ENCODE measurements at regions not wholly inside any gene's neighbourhood (a gene's known extent, or its start where the extent isn't known, plus 50 kb on each side); places are given as distances from the start of the nearest gene placed in this dataset.

DNA sequence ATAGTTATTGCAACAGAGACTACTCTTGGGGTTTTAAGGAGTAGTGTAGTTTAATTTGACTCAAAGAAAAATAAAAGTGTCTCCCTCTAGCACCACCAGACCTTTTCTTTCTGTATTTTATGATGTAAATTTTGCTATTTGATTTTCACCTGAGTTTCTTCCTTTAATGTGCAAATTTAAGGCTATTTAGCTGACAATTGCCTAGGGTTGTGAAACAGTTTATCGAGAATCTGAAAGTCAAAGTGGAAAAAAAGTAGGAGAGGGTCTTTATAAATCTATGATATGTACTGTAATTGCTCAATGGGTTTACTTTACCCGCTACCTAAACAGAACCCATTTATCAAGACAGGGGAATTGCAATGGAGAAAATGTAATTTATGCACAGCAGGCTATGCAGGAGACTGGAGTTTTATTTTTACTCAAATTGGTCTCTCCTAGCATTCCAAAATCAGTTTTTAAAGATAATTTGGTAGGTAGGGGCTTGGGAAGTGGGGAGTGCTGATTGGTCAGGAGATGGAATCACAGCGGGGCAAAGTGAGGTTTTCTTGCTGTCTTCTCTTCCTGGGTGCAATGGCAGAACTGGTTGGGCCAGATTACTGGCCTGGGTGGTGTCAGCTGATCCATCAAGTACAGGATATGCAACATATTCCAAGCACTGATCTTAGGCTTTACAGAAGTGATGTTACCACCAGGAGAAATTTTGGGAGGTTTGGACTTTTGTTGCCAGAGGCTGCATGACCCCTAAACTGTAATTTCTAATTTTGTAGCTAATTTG lies 228.6 kb upstream of the TACR3 start:
- no peak for TF ChIP-seq EZH2phosphoT487 (IDR thresholded peaks at IDR 0.05; ENCODE audit: low read depth, severe bottlenecking, unreplicated experiment)
- TF ChIP-seq, protein P1, sequence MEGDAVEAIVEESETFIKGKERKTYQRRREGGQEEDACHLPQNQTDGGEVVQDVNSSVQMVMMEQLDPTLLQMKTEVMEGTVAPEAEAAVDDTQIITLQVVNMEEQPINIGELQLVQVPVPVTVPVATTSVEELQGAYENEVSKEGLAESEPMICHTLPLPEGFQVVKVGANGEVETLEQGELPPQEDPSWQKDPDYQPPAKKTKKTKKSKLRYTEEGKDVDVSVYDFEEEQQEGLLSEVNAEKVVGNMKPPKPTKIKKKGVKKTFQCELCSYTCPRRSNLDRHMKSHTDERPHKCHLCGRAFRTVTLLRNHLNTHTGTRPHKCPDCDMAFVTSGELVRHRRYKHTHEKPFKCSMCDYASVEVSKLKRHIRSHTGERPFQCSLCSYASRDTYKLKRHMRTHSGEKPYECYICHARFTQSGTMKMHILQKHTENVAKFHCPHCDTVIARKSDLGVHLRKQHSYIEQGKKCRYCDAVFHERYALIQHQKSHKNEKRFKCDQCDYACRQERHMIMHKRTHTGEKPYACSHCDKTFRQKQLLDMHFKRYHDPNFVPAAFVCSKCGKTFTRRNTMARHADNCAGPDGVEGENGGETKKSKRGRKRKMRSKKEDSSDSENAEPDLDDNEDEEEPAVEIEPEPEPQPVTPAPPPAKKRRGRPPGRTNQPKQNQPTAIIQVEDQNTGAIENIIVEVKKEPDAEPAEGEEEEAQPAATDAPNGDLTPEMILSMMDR (IDR thresholded peaks at IDR 0.05; ENCODE audit: poor library complexity): no peak
- no peak for TF ChIP-seq EZH2 (IDR thresholded peaks at IDR 0.05; ENCODE audit: borderline replicate concordance)
